ENCODE measurements at regions not wholly inside any gene's neighbourhood (a gene's known extent, or its start where the extent isn't known, plus 50 kb on each side); places are given as distances from the start of the nearest gene placed in this dataset.
A peak's percentile ranks its signal among the peaks of the same experiment; 100 is the strongest.

- Mint-ChIP-seq H3K9me3 (no peaks in the 10 kb centered on the region), H3K27me3 (ENCODE audit: low read depth) (peaks cover 9% of the 10 kb centered on the region), H3K27ac (no peak overlapping the region), H3K4me3 (no peak overlapping the region), H3K4me1 (peaks cover 22% of the 10 kb centered on the region), H3K36me3 (no peaks in the 10 kb centered on the region)
- DNase-seq (ENCODE audit: low spot score in 2 of 2, unreplicated experiment in 2 of 2), result no peak
- no peak for TF ChIP-seq CTCF (IDR thresholded peaks at IDR 0.05; ENCODE audit: unreplicated experiment)
Observed at GRCh38 chr10:52617346-52617745, 155.2 kb downstream of the MBL2 start.

GRCh38 chr10:52619052-52619451 is 153.5 kb downstream of the MBL2 start:
- no peak for TF ChIP-seq CTCF (IDR thresholded peaks at IDR 0.05; ENCODE audit: unreplicated experiment)
- peaks cover 22% of the 10 kb centered on the region for H3K4me1 Mint-ChIP-seq
- no peak overlapping the region for H3K4me3 Mint-ChIP-seq
- no peaks in the 10 kb centered on the region for H3K9me3 Mint-ChIP-seq
- H3K27me3 Mint-ChIP-seq (ENCODE audit: low read depth), result peaks cover 1% of the 10 kb centered on the region
- no peaks in the 10 kb centered on the region for H3K36me3 Mint-ChIP-seq
- H3K27ac Mint-ChIP-seq, result no peak overlapping the region
- no peak for DNase-seq (ENCODE audit: low spot score in 2 of 2, unreplicated experiment in 2 of 2)

- no peaks in the 10 kb centered on the region for H3K9me3 Mint-ChIP-seq
- peak overlapping the region; percentile 58 for H3K27ac Mint-ChIP-seq
- no peak overlapping the region for H3K4me3 Mint-ChIP-seq
- H3K36me3 Mint-ChIP-seq, result no peaks in the 10 kb centered on the region
- H3K4me1 Mint-ChIP-seq, result peaks cover 22% of the 10 kb centered on the region
- no peak for DNase-seq (ENCODE audit: low spot score in 2 of 2, unreplicated experiment in 2 of 2)
- H3K27me3 Mint-ChIP-seq (ENCODE audit: low read depth), result peaks cover 1% of the 10 kb centered on the region
- TF ChIP-seq CTCF (IDR thresholded peaks at IDR 0.05; ENCODE audit: unreplicated experiment), result no peak
Observed at GRCh38 chr10:52621635-52622079, 150.9 kb downstream of the MBL2 start.

- no peaks in the 10 kb centered on the region for H3K36me3 Mint-ChIP-seq
- no peak for TF ChIP-seq CTCF (IDR thresholded peaks at IDR 0.05; ENCODE audit: unreplicated experiment)
- no peak overlapping the region for H3K27ac Mint-ChIP-seq
- no peak overlapping the region for H3K4me3 Mint-ChIP-seq
- DNase-seq (ENCODE audit: low spot score in 2 of 2, unreplicated experiment in 2 of 2), result no peak
- peaks cover 22% of the 10 kb centered on the region for H3K4me1 Mint-ChIP-seq
- H3K9me3 Mint-ChIP-seq, result no peaks in the 10 kb centered on the region
- peaks cover 1% of the 10 kb centered on the region for H3K27me3 Mint-ChIP-seq (ENCODE audit: low read depth)
Observed at GRCh38 chr10:52623761-52624160, 148.8 kb downstream of the MBL2 start.

- Mint-ChIP-seq H3K36me3 (no peaks in the 10 kb centered on the region), H3K27ac (no peak overlapping the region), H3K4me3 (no peak overlapping the region), H3K27me3 (ENCODE audit: low read depth) (peaks cover 1% of the 10 kb centered on the region), H3K4me1 (peaks cover 3% of the 10 kb centered on the region), H3K9me3 (no peaks in the 10 kb centered on the region)
- no peak for DNase-seq (ENCODE audit: low spot score in 2 of 2, unreplicated experiment in 2 of 2)
- no peak for TF ChIP-seq CTCF (IDR thresholded peaks at IDR 0.05; ENCODE audit: unreplicated experiment)
Observed at GRCh38 chr10:52627279-52627678, 145.3 kb downstream of the MBL2 start.

- Mint-ChIP-seq H3K4me3 (no peak overlapping the region), H3K9me3 (no peaks in the 10 kb centered on the region), H3K36me3 (no peaks in the 10 kb centered on the region), H3K27ac (no peak overlapping the region), H3K27me3 (ENCODE audit: low read depth) (no peaks in the 10 kb centered on the region), H3K4me1 (peaks cover 12% of the 10 kb centered on the region)
- no peak for DNase-seq (ENCODE audit: low spot score in 2 of 2, unreplicated experiment in 2 of 2)
- no peak for TF ChIP-seq CTCF (IDR thresholded peaks at IDR 0.05; ENCODE audit: unreplicated experiment)
Observed at GRCh38 chr10:52631146-52631545, 141.4 kb downstream of the MBL2 start.

Measured in mesothelial cell of epicardium (in vitro differentiated cells).